ENCODE measurements at regions not wholly inside any gene's neighbourhood (a gene's known extent, or its start where the extent isn't known, plus 50 kb on each side); places are given as distances from the start of the nearest gene placed in this dataset.
A peak's percentile ranks its signal among the peaks of the same experiment; 100 is the strongest.

DNA sequence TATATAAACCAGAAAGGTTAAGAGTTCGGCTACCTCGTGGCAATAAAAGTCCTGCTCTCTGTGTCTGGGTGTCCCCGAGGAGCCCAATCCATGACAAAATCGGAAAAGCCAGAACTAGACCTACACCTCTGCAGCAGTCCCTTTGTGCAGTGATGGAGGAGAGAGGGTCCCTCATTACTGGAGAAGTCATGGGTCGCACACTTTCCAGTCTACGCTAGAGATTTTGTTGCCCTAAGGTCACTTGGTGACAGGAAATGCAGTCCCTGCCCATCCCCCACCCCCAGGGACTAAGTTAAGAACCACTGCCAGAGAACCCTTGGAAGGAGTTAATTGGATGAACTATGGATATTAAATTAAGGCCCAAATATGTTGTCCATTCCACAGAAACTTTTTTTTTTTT is 104.4 kb upstream of the ATF7IP start:
- Mint-ChIP-seq H3K4me1 (peaks cover 62% of the 10 kb centered on the region), H3K9me3 (peaks cover 23% of the 10 kb centered on the region), H3K36me3 (peaks cover 26% of the 10 kb centered on the region), H3K27ac (peak overlapping the region; percentile 100), H3K27me3 (ENCODE audit: low read depth) (no peaks in the 10 kb centered on the region; the same call in 1 of the 2 replicates), H3K4me3 (peak overlapping the region; percentile 49)
- POLR2A ChIA-PET: interaction anchor here (1.0 to 4.2 kb wide), 7 partner anchors 12 to 510 kb away, joined by 3 to 103 read pairs (median 3); partner anchors contain the start of gene ATF7IP
- CTCF ChIA-PET: interaction anchor here (1.1 to 1.3 kb wide), 3 partner anchors 105 to 193 kb away, joined by 3 to 9 read pairs (median 4); partner anchors contain the start of gene ATF7IP
- ATAC-seq: no peak
- peak; percentile 26 for DNase-seq (ENCODE audit: low spot score)
- TF ChIP-seq ZBTB21 (CRISPR knock-in tag; IDR thresholded peaks at IDR 0.05; ENCODE audit: borderline replicate concordance): no peak
- no peak for TF ChIP-seq ZNF416 (CRISPR knock-in tag; IDR thresholded peaks at IDR 0.05)
- no peak for TF ChIP-seq FOXJ3 (CRISPR knock-in tag; IDR thresholded peaks at IDR 0.05; ENCODE audit: borderline replicate concordance)
- no peak for TF ChIP-seq TP53 (CRISPR knock-in tag; IDR thresholded peaks at IDR 0.05)
- TF ChIP-seq ZNF121 (CRISPR knock-in tag; IDR thresholded peaks at IDR 0.05): no peak
- no peak for TF ChIP-seq JUN (CRISPR knock-in tag; IDR thresholded peaks at IDR 0.05)
- TF ChIP-seq SMAD3 (CRISPR knock-in tag; IDR thresholded peaks at IDR 0.05; ENCODE audit: borderline replicate concordance): no peak
- no peak for TF ChIP-seq OVOL2 (CRISPR knock-in tag; IDR thresholded peaks at IDR 0.05; ENCODE audit: borderline replicate concordance)
- TF ChIP-seq RORB (CRISPR knock-in tag; IDR thresholded peaks at IDR 0.05): no peak
- TF ChIP-seq, protein P1, sequence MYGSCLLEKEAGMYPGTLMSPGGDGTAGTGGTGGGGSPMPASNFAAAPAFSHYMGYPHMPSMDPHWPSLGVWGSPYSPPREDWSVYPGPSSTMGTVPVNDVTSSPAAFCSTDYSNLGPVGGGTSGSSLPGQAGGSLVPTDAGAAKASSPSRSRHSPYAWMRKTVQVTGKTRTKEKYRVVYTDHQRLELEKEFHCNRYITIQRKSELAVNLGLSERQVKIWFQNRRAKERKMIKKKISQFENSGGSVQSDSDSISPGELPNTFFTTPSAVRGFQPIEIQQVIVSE (CRISPR knock-in tag; IDR thresholded peaks at IDR 0.05; ENCODE audit: borderline replicate concordance): no peak
- no peak for TF ChIP-seq KAT7 (CRISPR knock-in tag; IDR thresholded peaks at IDR 0.05; ENCODE audit: borderline replicate concordance)
- no peak for TF ChIP-seq NFYB (CRISPR knock-in tag; conservative IDR thresholded peaks at IDR 0.05; ENCODE audit: low read depth)
- TF ChIP-seq NFE2L1 (CRISPR knock-in tag; IDR thresholded peaks at IDR 0.05): no peak
- TF ChIP-seq, protein P2, sequence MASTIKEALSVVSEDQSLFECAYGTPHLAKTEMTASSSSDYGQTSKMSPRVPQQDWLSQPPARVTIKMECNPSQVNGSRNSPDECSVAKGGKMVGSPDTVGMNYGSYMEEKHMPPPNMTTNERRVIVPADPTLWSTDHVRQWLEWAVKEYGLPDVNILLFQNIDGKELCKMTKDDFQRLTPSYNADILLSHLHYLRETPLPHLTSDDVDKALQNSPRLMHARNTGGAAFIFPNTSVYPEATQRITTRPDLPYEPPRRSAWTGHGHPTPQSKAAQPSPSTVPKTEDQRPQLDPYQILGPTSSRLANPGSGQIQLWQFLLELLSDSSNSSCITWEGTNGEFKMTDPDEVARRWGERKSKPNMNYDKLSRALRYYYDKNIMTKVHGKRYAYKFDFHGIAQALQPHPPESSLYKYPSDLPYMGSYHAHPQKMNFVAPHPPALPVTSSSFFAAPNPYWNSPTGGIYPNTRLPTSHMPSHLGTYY (CRISPR knock-in tag; IDR thresholded peaks at IDR 0.05): no peak
- TF ChIP-seq, protein P3, sequence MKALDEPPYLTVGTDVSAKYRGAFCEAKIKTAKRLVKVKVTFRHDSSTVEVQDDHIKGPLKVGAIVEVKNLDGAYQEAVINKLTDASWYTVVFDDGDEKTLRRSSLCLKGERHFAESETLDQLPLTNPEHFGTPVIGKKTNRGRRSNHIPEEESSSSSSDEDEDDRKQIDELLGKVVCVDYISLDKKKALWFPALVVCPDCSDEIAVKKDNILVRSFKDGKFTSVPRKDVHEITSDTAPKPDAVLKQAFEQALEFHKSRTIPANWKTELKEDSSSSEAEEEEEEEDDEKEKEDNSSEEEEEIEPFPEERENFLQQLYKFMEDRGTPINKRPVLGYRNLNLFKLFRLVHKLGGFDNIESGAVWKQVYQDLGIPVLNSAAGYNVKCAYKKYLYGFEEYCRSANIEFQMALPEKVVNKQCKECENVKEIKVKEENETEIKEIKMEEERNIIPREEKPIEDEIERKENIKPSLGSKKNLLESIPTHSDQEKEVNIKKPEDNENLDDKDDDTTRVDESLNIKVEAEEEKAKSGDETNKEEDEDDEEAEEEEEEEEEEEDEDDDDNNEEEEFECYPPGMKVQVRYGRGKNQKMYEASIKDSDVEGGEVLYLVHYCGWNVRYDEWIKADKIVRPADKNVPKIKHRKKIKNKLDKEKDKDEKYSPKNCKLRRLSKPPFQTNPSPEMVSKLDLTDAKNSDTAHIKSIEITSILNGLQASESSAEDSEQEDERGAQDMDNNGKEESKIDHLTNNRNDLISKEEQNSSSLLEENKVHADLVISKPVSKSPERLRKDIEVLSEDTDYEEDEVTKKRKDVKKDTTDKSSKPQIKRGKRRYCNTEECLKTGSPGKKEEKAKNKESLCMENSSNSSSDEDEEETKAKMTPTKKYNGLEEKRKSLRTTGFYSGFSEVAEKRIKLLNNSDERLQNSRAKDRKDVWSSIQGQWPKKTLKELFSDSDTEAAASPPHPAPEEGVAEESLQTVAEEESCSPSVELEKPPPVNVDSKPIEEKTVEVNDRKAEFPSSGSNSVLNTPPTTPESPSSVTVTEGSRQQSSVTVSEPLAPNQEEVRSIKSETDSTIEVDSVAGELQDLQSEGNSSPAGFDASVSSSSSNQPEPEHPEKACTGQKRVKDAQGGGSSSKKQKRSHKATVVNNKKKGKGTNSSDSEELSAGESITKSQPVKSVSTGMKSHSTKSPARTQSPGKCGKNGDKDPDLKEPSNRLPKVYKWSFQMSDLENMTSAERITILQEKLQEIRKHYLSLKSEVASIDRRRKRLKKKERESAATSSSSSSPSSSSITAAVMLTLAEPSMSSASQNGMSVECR (CRISPR knock-in tag; IDR thresholded peaks at IDR 0.05; ENCODE audit: borderline replicate concordance): no peak; the same call in 1 of the 2 replicates
- TF ChIP-seq NFATC4 (CRISPR knock-in tag; IDR thresholded peaks at IDR 0.05): no peak
- TF ChIP-seq PRRX2 (CRISPR knock-in tag; IDR thresholded peaks at IDR 0.05): no peak
- TF ChIP-seq, protein P4, sequence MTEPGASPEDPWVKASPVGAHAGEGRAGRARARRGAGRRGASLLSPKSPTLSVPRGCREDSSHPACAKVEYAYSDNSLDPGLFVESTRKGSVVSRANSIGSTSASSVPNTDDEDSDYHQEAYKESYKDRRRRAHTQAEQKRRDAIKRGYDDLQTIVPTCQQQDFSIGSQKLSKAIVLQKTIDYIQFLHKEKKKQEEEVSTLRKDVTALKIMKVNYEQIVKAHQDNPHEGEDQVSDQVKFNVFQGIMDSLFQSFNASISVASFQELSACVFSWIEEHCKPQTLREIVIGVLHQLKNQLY (CRISPR knock-in tag; IDR thresholded peaks at IDR 0.05): no peak

DNA sequence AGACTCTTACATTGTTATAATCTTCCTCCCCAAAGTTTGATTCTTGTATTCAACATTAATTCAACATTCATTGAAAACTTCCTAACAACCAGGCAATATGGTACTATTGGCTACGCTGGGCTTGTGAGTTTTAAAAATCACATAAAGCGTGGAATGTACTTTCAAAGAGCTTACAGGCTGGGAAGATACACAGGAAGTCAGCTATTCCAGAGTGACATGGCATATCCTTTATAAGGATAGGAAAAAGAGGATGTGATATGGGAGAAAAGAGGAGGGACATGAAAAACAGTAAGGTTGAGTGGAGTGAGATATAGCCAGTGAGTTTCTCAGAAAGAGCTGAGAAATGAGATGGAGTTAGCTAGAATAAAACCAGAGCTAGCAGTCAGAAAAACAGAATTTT is 103.6 kb upstream of the ATF7IP start:
- TF ChIP-seq, protein P5, sequence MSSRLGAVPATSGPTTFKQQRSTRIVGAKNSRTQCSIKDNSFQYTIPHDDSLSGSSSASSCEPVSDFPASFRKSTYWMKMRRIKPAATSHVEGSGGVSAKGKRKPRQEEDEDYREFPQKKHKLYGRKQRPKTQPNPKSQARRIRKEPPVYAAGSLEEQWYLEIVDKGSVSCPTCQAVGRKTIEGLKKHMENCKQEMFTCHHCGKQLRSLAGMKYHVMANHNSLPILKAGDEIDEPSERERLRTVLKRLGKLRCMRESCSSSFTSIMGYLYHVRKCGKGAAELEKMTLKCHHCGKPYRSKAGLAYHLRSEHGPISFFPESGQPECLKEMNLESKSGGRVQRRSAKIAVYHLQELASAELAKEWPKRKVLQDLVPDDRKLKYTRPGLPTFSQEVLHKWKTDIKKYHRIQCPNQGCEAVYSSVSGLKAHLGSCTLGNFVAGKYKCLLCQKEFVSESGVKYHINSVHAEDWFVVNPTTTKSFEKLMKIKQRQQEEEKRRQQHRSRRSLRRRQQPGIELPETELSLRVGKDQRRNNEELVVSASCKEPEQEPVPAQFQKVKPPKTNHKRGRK (CRISPR knock-in tag; IDR thresholded peaks at IDR 0.05; ENCODE audit: borderline replicate concordance): no peak
- no peak for TF ChIP-seq FOXK1 (CRISPR knock-in tag; IDR thresholded peaks at IDR 0.05)
- TF ChIP-seq, protein P6, sequence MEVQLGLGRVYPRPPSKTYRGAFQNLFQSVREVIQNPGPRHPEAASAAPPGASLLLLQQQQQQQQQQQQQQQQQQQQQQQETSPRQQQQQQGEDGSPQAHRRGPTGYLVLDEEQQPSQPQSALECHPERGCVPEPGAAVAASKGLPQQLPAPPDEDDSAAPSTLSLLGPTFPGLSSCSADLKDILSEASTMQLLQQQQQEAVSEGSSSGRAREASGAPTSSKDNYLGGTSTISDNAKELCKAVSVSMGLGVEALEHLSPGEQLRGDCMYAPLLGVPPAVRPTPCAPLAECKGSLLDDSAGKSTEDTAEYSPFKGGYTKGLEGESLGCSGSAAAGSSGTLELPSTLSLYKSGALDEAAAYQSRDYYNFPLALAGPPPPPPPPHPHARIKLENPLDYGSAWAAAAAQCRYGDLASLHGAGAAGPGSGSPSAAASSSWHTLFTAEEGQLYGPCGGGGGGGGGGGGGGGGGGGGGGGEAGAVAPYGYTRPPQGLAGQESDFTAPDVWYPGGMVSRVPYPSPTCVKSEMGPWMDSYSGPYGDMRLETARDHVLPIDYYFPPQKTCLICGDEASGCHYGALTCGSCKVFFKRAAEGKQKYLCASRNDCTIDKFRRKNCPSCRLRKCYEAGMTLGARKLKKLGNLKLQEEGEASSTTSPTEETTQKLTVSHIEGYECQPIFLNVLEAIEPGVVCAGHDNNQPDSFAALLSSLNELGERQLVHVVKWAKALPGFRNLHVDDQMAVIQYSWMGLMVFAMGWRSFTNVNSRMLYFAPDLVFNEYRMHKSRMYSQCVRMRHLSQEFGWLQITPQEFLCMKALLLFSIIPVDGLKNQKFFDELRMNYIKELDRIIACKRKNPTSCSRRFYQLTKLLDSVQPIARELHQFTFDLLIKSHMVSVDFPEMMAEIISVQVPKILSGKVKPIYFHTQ (CRISPR knock-in tag; IDR thresholded peaks at IDR 0.05): no peak
- H3K4me1 Mint-ChIP-seq: peaks cover 56% of the 10 kb centered on the region
- no peak for ATAC-seq
- peaks cover 23% of the 10 kb centered on the region for H3K9me3 Mint-ChIP-seq
- H3K27me3 Mint-ChIP-seq (ENCODE audit: low read depth): no peaks in the 10 kb centered on the region; the same call in 1 of the 2 replicates
- peak overlapping the region; percentile 100 for H3K27ac Mint-ChIP-seq
- ChIA-PET CTCF (interaction anchor here (1.1 to 1.7 kb wide), 2 partner anchors 104 to 192 kb away, joined by 3 to 8 read pairs; partner anchors contain the start of gene ATF7IP), POLR2A (interaction anchor here (0.5 to 3.6 kb wide), 2 partner anchors 104 to 644 kb away, joined by 3 to 18 read pairs; partner anchors contain the start of gene ATF7IP)
- no peak for DNase-seq (ENCODE audit: low spot score)
- H3K36me3 Mint-ChIP-seq: peaks cover 26% of the 10 kb centered on the region
- H3K4me3 Mint-ChIP-seq: no peak overlapping the region; the same call in 1 of the 2 replicates
